ENCODE measurements at regions not wholly inside any gene's neighbourhood (a gene's known extent, or its start where the extent isn't known, plus 50 kb on each side); places are given as distances from the start of the nearest gene placed in this dataset.
"Not testable (repeated sequence)": the region's sequence is repeated elsewhere in the genome, so short reads cannot be mapped to it uniquely, and the experiment has no call there.

GRCh38 chr21:10432456-10432855, 88.9 kb upstream of the TPTE start:
- H3K9me3 Mint-ChIP-seq; H3K4me3 Mint-ChIP-seq; POLR2A ChIA-PET; H3K4me1 Mint-ChIP-seq; H3K36me3 Mint-ChIP-seq; H3K27me3 Mint-ChIP-seq; ATAC-seq (ENCODE audit: low read depth); DNase-seq; H3K27ac Mint-ChIP-seq: not testable (repeated sequence)

- POLR2A ChIA-PET; H3K36me3 Mint-ChIP-seq; H3K27ac Mint-ChIP-seq; H3K27me3 Mint-ChIP-seq; H3K4me3 Mint-ChIP-seq; H3K4me1 Mint-ChIP-seq; ATAC-seq (ENCODE audit: low read depth); DNase-seq; H3K9me3 Mint-ChIP-seq: not testable (repeated sequence)
These were observed 83.4 kb upstream of the TPTE start for GRCh38 chr21:10437977-10438376.

- H3K36me3 Mint-ChIP-seq, H3K27ac Mint-ChIP-seq, H3K9me3 Mint-ChIP-seq, H3K27me3 Mint-ChIP-seq, H3K4me3 Mint-ChIP-seq, DNase-seq, POLR2A ChIA-PET, H3K4me1 Mint-ChIP-seq: not testable (repeated sequence)
- ATAC-seq (ENCODE audit: low read depth): peak; percentile 39
These were observed 80.7 kb upstream of the TPTE start for GRCh38 chr21:10440639-10441038.

GRCh38 chr21:10442018-10442417, 79.4 kb upstream of the TPTE start:
- H3K36me3 Mint-ChIP-seq; H3K4me1 Mint-ChIP-seq; H3K27ac Mint-ChIP-seq; H3K9me3 Mint-ChIP-seq; POLR2A ChIA-PET; DNase-seq; H3K27me3 Mint-ChIP-seq; ATAC-seq (ENCODE audit: low read depth); H3K4me3 Mint-ChIP-seq: not testable (repeated sequence)

GRCh38 chr21:10445685-10446084, 75.7 kb upstream of the TPTE start:
- not testable (repeated sequence) for H3K27ac Mint-ChIP-seq; ATAC-seq (ENCODE audit: low read depth); H3K36me3 Mint-ChIP-seq

GRCh38 chr21:10449451-10449850, 71.9 kb upstream of the TPTE start:
- H3K27ac Mint-ChIP-seq; POLR2A ChIA-PET; ATAC-seq (ENCODE audit: low read depth); H3K4me3 Mint-ChIP-seq; DNase-seq; H3K4me1 Mint-ChIP-seq; H3K27me3 Mint-ChIP-seq; H3K36me3 Mint-ChIP-seq: not testable (repeated sequence)
- H3K9me3 Mint-ChIP-seq: peaks cover 13% of the 10 kb centered on the region

More at GRCh38 chr21:10445685-10446084, 75.7 kb upstream of the TPTE start:
- DNase-seq, H3K4me3 Mint-ChIP-seq, POLR2A ChIA-PET, H3K27me3 Mint-ChIP-seq, H3K4me1 Mint-ChIP-seq, H3K9me3 Mint-ChIP-seq: not testable (repeated sequence)

- H3K4me1 Mint-ChIP-seq; H3K27me3 Mint-ChIP-seq; H3K4me3 Mint-ChIP-seq; ATAC-seq (ENCODE audit: low read depth); H3K27ac Mint-ChIP-seq; H3K9me3 Mint-ChIP-seq; POLR2A ChIA-PET; DNase-seq; H3K36me3 Mint-ChIP-seq: not testable (repeated sequence)
These were observed 70.1 kb upstream of the TPTE start for GRCh38 chr21:10451274-10451673.

- DNase-seq; H3K4me3 Mint-ChIP-seq; ATAC-seq (ENCODE audit: low read depth); H3K27ac Mint-ChIP-seq; POLR2A ChIA-PET; H3K9me3 Mint-ChIP-seq; H3K36me3 Mint-ChIP-seq; H3K27me3 Mint-ChIP-seq; H3K4me1 Mint-ChIP-seq: not testable (repeated sequence)
These were observed 63.6 kb upstream of the TPTE start for GRCh38 chr21:10457765-10458164.

GRCh38 chr21:10460957-10461356, 60.4 kb upstream of the TPTE start:
- not testable (repeated sequence) for DNase-seq

GRCh38 chr21:10461445-10461844, 59.9 kb upstream of the TPTE start:
- H3K27ac Mint-ChIP-seq; H3K36me3 Mint-ChIP-seq; DNase-seq; H3K4me3 Mint-ChIP-seq; ATAC-seq (ENCODE audit: low read depth); H3K27me3 Mint-ChIP-seq; POLR2A ChIA-PET; H3K9me3 Mint-ChIP-seq; H3K4me1 Mint-ChIP-seq: not testable (repeated sequence)

More at GRCh38 chr21:10460957-10461356, 60.4 kb upstream of the TPTE start:
- H3K36me3 Mint-ChIP-seq; H3K4me3 Mint-ChIP-seq; POLR2A ChIA-PET; H3K4me1 Mint-ChIP-seq; H3K27ac Mint-ChIP-seq; H3K27me3 Mint-ChIP-seq; ATAC-seq (ENCODE audit: low read depth); H3K9me3 Mint-ChIP-seq: not testable (repeated sequence)

GRCh38 chr21:10463156-10463555, 58.2 kb upstream of the TPTE start:
- Mint-ChIP-seq H3K4me1 (no peaks in the 10 kb centered on the region), H3K27ac (no peak overlapping the region), H3K9me3 (no peaks in the 10 kb centered on the region), H3K36me3 (no peaks in the 10 kb centered on the region), H3K27me3 (no peaks in the 10 kb centered on the region), H3K4me3 (no peak overlapping the region)
- POLR2A ChIA-PET: no interaction called here
- no peak for ATAC-seq (ENCODE audit: low read depth)
- DNase-seq: no peak

- H3K27ac Mint-ChIP-seq: no peak overlapping the region
- no peaks in the 10 kb centered on the region for H3K27me3 Mint-ChIP-seq
- no peak for ATAC-seq (ENCODE audit: low read depth)
- no peak overlapping the region for H3K4me3 Mint-ChIP-seq
- POLR2A ChIA-PET: no interaction called here
- H3K9me3 Mint-ChIP-seq: no peaks in the 10 kb centered on the region
- H3K4me1 Mint-ChIP-seq: no peaks in the 10 kb centered on the region
- H3K36me3 Mint-ChIP-seq: no peaks in the 10 kb centered on the region
- DNase-seq: no peak
These were observed 56.4 kb upstream of the TPTE start for GRCh38 chr21:10464975-10465374.

GRCh38 chr21:10465524-10466110, 55.8 kb upstream of the TPTE start:
- H3K4me3 Mint-ChIP-seq; ATAC-seq (ENCODE audit: low read depth); H3K36me3 Mint-ChIP-seq; H3K4me1 Mint-ChIP-seq; POLR2A ChIA-PET; DNase-seq; H3K27ac Mint-ChIP-seq; H3K27me3 Mint-ChIP-seq; H3K9me3 Mint-ChIP-seq: not testable (repeated sequence)

GRCh38 chr21:10466200-10466599, 55.2 kb upstream of the TPTE start:
- DNase-seq (no peak), ATAC-seq (ENCODE audit: low read depth) (no peak)
- Mint-ChIP-seq H3K9me3 (no peaks in the 10 kb centered on the region), H3K27me3 (no peaks in the 10 kb centered on the region), H3K36me3 (no peaks in the 10 kb centered on the region), H3K4me1 (no peaks in the 10 kb centered on the region), H3K4me3 (no peak overlapping the region), H3K27ac (no peak overlapping the region)
- POLR2A ChIA-PET: no interaction called here
